ENCODE measurements at regions not wholly inside any gene's neighbourhood (a gene's known extent, or its start where the extent isn't known, plus 50 kb on each side); places are given as distances from the start of the nearest gene placed in this dataset.

- no peaks in the 10 kb centered on the region for H3K4me1 ChIP-seq (ENCODE audit: low read length)
- TF ChIP-seq EZH2 (optimal IDR thresholded peaks at IDR 0.05; ENCODE audit: low read depth, low read length): no peak
- no peak for TF ChIP-seq EZH2phosphoT487 (IDR thresholded peaks at IDR 0.05; ENCODE audit: low read length)
- no peak for TF ChIP-seq CTCF (IDR thresholded peaks at IDR 0.05; ENCODE audit: low read length)
- H3K9me2 ChIP-seq (replicated peaks; ENCODE audit: insufficient read depth, low read length): no peaks in the 10 kb centered on the region
- no peaks in the 10 kb centered on the region for H3F3A ChIP-seq (ENCODE audit: insufficient read depth, low read length)
- H3K9me3 ChIP-seq (replicated peaks; ENCODE audit: insufficient read depth, low read length): no peaks in the 10 kb centered on the region
- no peaks in the 10 kb centered on the region for H3K27me3 ChIP-seq (replicated peaks; ENCODE audit: insufficient read depth, low read length)
- no peaks in the 10 kb centered on the region for H3K36me3 ChIP-seq (replicated peaks; ENCODE audit: insufficient read depth, low read length)
- H3K9ac ChIP-seq (ENCODE audit: low read length): no peak overlapping the region
- no peak overlapping the region for H3K4me2 ChIP-seq (ENCODE audit: low read depth, low read length)
- no peaks in the 10 kb centered on the region for H3K79me2 ChIP-seq (ENCODE audit: low read length)
- no peak overlapping the region for H3K27ac ChIP-seq (ENCODE audit: low read length)
- H3K4me3 ChIP-seq (ENCODE audit: low read length): no peak overlapping the region
- H2AFZ ChIP-seq (ENCODE audit: low read length): no peak overlapping the region
- DNase-seq: no peak
- H4K20me1 ChIP-seq (ENCODE audit: insufficient read depth, low read length): no peaks in the 10 kb centered on the region
Observed at GRCh38 chr4:110797486-110797885, 174.6 kb upstream of the PITX2 start.

GRCh38 chr4:110798687-110799086, 175.8 kb upstream of the PITX2 start:
- TF ChIP-seq CTCF (IDR thresholded peaks at IDR 0.05; ENCODE audit: low read length) (no peak), EZH2phosphoT487 (IDR thresholded peaks at IDR 0.05; ENCODE audit: low read length) (no peak), EZH2 (optimal IDR thresholded peaks at IDR 0.05; ENCODE audit: low read depth, low read length) (no peak)
- Histone ChIP-seq H3K27me3 (replicated peaks; ENCODE audit: insufficient read depth, low read length) (no peaks in the 10 kb centered on the region), H3K4me3 (ENCODE audit: low read length) (no peak overlapping the region)

GRCh38 chr4:110799211-110799610, 176.3 kb upstream of the PITX2 start:
- Histone ChIP-seq H3K27me3 (replicated peaks; ENCODE audit: insufficient read depth, low read length) (no peaks in the 10 kb centered on the region), H3K27ac (ENCODE audit: low read length) (no peak overlapping the region), H3F3A (ENCODE audit: insufficient read depth, low read length) (no peaks in the 10 kb centered on the region), H3K4me3 (ENCODE audit: low read length) (no peak overlapping the region), H2AFZ (ENCODE audit: low read length) (no peak overlapping the region), H3K4me1 (ENCODE audit: low read length) (no peaks in the 10 kb centered on the region), H3K79me2 (ENCODE audit: low read length) (no peaks in the 10 kb centered on the region), H3K36me3 (replicated peaks; ENCODE audit: insufficient read depth, low read length) (no peaks in the 10 kb centered on the region), H3K4me2 (ENCODE audit: low read depth, low read length) (no peak overlapping the region), H4K20me1 (ENCODE audit: insufficient read depth, low read length) (no peaks in the 10 kb centered on the region), H3K9me2 (replicated peaks; ENCODE audit: insufficient read depth, low read length) (no peaks in the 10 kb centered on the region), H3K9ac (ENCODE audit: low read length) (no peak overlapping the region), H3K9me3 (replicated peaks; ENCODE audit: insufficient read depth, low read length) (no peaks in the 10 kb centered on the region)
- DNase-seq: no peak
- TF ChIP-seq CTCF (IDR thresholded peaks at IDR 0.05; ENCODE audit: low read length) (no peak), EZH2 (optimal IDR thresholded peaks at IDR 0.05; ENCODE audit: low read depth, low read length) (no peak), EZH2phosphoT487 (IDR thresholded peaks at IDR 0.05; ENCODE audit: low read length) (no peak)

More at GRCh38 chr4:110798687-110799086, 175.8 kb upstream of the PITX2 start:
- H3K9me3 ChIP-seq (replicated peaks; ENCODE audit: insufficient read depth, low read length): no peaks in the 10 kb centered on the region
- no peaks in the 10 kb centered on the region for H4K20me1 ChIP-seq (ENCODE audit: insufficient read depth, low read length)
- no peaks in the 10 kb centered on the region for H3K4me1 ChIP-seq (ENCODE audit: low read length)
- no peak overlapping the region for H3K27ac ChIP-seq (ENCODE audit: low read length)
- H3K36me3 ChIP-seq (replicated peaks; ENCODE audit: insufficient read depth, low read length): no peaks in the 10 kb centered on the region
- no peaks in the 10 kb centered on the region for H3F3A ChIP-seq (ENCODE audit: insufficient read depth, low read length)
- H3K79me2 ChIP-seq (ENCODE audit: low read length): no peaks in the 10 kb centered on the region
- H3K9ac ChIP-seq (ENCODE audit: low read length): no peak overlapping the region
- no peak overlapping the region for H3K4me2 ChIP-seq (ENCODE audit: low read depth, low read length)
- no peak overlapping the region for H2AFZ ChIP-seq (ENCODE audit: low read length)
- H3K9me2 ChIP-seq (replicated peaks; ENCODE audit: insufficient read depth, low read length): no peaks in the 10 kb centered on the region
- no peak for DNase-seq

All from MM.1S (cell line).